DOHH2 (cell line): ENCODE measurements at regions not wholly inside any gene's neighbourhood (a gene's known extent, or its start where the extent isn't known, plus 50 kb on each side); places are given as distances from the start of the nearest gene placed in this dataset.

Experiments
- CTCF ChIP-seq: fragments of 200-600 bp; sonication (generic); IDR thresholded peaks from one replicate; pipeline ENCODE4 v1.5.1; 2014; ENCODE audit warnings: antibody characterized with exemption, mild to moderate bottlenecking, low read depth, low read length; ENCODE audit not compliant: poor library complexity, severe bottlenecking
- EZH2phosphoT487 ChIP-seq: fragments of 200-600 bp; sonication (generic); IDR thresholded peaks from 2 replicates; pipeline ENCODE4 v1.6.1; 2017; ENCODE audit warnings: borderline replicate concordance, mild to moderate bottlenecking, antibody characterized with exemption, low read length, moderate library complexity, mixed read lengths

- TF ChIP-seq CTCF (no peak), EZH2phosphoT487 (no peak)
Observed at GRCh38 chr4:186906722-186907121, 183.1 kb upstream of the FAT1 start.
